ENCODE measurements at regions not wholly inside any gene's neighbourhood (a gene's known extent, or its start where the extent isn't known, plus 50 kb on each side); places are given as distances from the start of the nearest gene placed in this dataset.

- H3K9ac ChIP-seq (ENCODE audit: low read length), result no peak overlapping the region
- H3K4me3 ChIP-seq (ENCODE audit: low read length), result no peak overlapping the region
- no peaks in the 10 kb centered on the region for H3K4me1 ChIP-seq (ENCODE audit: control insufficient read depth, insufficient read depth, low read length)
- H3K27ac ChIP-seq (ENCODE audit: low read depth, low read length), result no peak overlapping the region
- H3K36me3 ChIP-seq (ENCODE audit: control insufficient read depth, insufficient read depth, low read length), result no peaks in the 10 kb centered on the region
- no peaks in the 10 kb centered on the region for H3K27me3 ChIP-seq (ENCODE audit: control insufficient read depth, insufficient read depth, low read length)
Observed at GRCh38 chr9:107193251-107193650, 89.8 kb upstream of the RAD23B start.

- Histone ChIP-seq H3K36me3 (ENCODE audit: control insufficient read depth, insufficient read depth, low read length) (no peaks in the 10 kb centered on the region), H3K27me3 (ENCODE audit: control insufficient read depth, insufficient read depth, low read length) (no peaks in the 10 kb centered on the region), H3K9ac (ENCODE audit: low read length) (no peak overlapping the region), H3K27ac (ENCODE audit: low read depth, low read length) (no peak overlapping the region), H3K4me3 (ENCODE audit: low read length) (no peak overlapping the region), H3K4me1 (ENCODE audit: control insufficient read depth, insufficient read depth, low read length) (no peaks in the 10 kb centered on the region)
Observed at GRCh38 chr9:107198718-107199117, 84.4 kb upstream of the RAD23B start.

- Histone ChIP-seq H3K4me3 (ENCODE audit: low read length) (no peak overlapping the region), H3K9ac (ENCODE audit: low read length) (no peak overlapping the region), H3K36me3 (ENCODE audit: control insufficient read depth, insufficient read depth, low read length) (no peaks in the 10 kb centered on the region), H3K27ac (ENCODE audit: low read depth, low read length) (no peak overlapping the region), H3K4me1 (ENCODE audit: control insufficient read depth, insufficient read depth, low read length) (no peaks in the 10 kb centered on the region), H3K27me3 (ENCODE audit: control insufficient read depth, insufficient read depth, low read length) (no peaks in the 10 kb centered on the region)
Observed at GRCh38 chr9:107208121-107208520, 75.0 kb upstream of the RAD23B start.

- H3K9ac ChIP-seq (ENCODE audit: low read length), result no peak overlapping the region
- no peaks in the 10 kb centered on the region for H3K4me1 ChIP-seq (ENCODE audit: control insufficient read depth, insufficient read depth, low read length)
- H3K27ac ChIP-seq (ENCODE audit: low read depth, low read length), result no peak overlapping the region
- no peaks in the 10 kb centered on the region for H3K36me3 ChIP-seq (ENCODE audit: control insufficient read depth, insufficient read depth, low read length)
- H3K4me3 ChIP-seq (ENCODE audit: low read length), result no peak overlapping the region
- no peaks in the 10 kb centered on the region for H3K27me3 ChIP-seq (ENCODE audit: control insufficient read depth, insufficient read depth, low read length)
Observed at GRCh38 chr9:107210775-107211174, 72.3 kb upstream of the RAD23B start.

GRCh38 chr9:107211284-107211923, 71.7 kb upstream of the RAD23B start:
- Histone ChIP-seq H3K4me1 (ENCODE audit: control insufficient read depth, insufficient read depth, low read length) (no peaks in the 10 kb centered on the region), H3K27ac (ENCODE audit: low read depth, low read length) (no peak overlapping the region), H3K4me3 (ENCODE audit: low read length) (no peak overlapping the region)

GRCh38 chr9:107212613-107213012, 70.5 kb upstream of the RAD23B start:
- no peaks in the 10 kb centered on the region for H3K36me3 ChIP-seq (ENCODE audit: control insufficient read depth, insufficient read depth, low read length)
- no peak overlapping the region for H3K27ac ChIP-seq (ENCODE audit: low read depth, low read length)
- no peak overlapping the region for H3K4me3 ChIP-seq (ENCODE audit: low read length)
- H3K27me3 ChIP-seq (ENCODE audit: control insufficient read depth, insufficient read depth, low read length), result no peaks in the 10 kb centered on the region
- H3K9ac ChIP-seq (ENCODE audit: low read length), result no peak overlapping the region
- H3K4me1 ChIP-seq (ENCODE audit: control insufficient read depth, insufficient read depth, low read length), result no peaks in the 10 kb centered on the region

More at GRCh38 chr9:107211284-107211923, 71.7 kb upstream of the RAD23B start:
- Histone ChIP-seq H3K36me3 (ENCODE audit: control insufficient read depth, insufficient read depth, low read length) (no peaks in the 10 kb centered on the region), H3K27me3 (ENCODE audit: control insufficient read depth, insufficient read depth, low read length) (no peaks in the 10 kb centered on the region), H3K9ac (ENCODE audit: low read length) (no peak overlapping the region)

- no peaks in the 10 kb centered on the region for H3K27me3 ChIP-seq (ENCODE audit: control insufficient read depth, insufficient read depth, low read length)
- no peak overlapping the region for H3K4me3 ChIP-seq (ENCODE audit: low read length)
- H3K27ac ChIP-seq (ENCODE audit: low read depth, low read length), result no peak overlapping the region
- no peak overlapping the region for H3K9ac ChIP-seq (ENCODE audit: low read length)
- no peaks in the 10 kb centered on the region for H3K4me1 ChIP-seq (ENCODE audit: control insufficient read depth, insufficient read depth, low read length)
- H3K36me3 ChIP-seq (ENCODE audit: control insufficient read depth, insufficient read depth, low read length), result no peaks in the 10 kb centered on the region
Observed at GRCh38 chr9:107213080-107213479, 70.0 kb upstream of the RAD23B start.

- Histone ChIP-seq H3K4me1 (ENCODE audit: control insufficient read depth, insufficient read depth, low read length) (no peaks in the 10 kb centered on the region), H3K9ac (ENCODE audit: low read length) (no peak overlapping the region), H3K27me3 (ENCODE audit: control insufficient read depth, insufficient read depth, low read length) (no peaks in the 10 kb centered on the region), H3K27ac (ENCODE audit: low read depth, low read length) (no peak overlapping the region), H3K36me3 (ENCODE audit: control insufficient read depth, insufficient read depth, low read length) (no peaks in the 10 kb centered on the region), H3K4me3 (ENCODE audit: low read length) (no peak overlapping the region)
Observed at GRCh38 chr9:107213561-107214028, 69.5 kb upstream of the RAD23B start.

GRCh38 chr9:107214381-107214780, 68.7 kb upstream of the RAD23B start:
- Histone ChIP-seq H3K27me3 (ENCODE audit: control insufficient read depth, insufficient read depth, low read length) (no peaks in the 10 kb centered on the region), H3K36me3 (ENCODE audit: control insufficient read depth, insufficient read depth, low read length) (no peaks in the 10 kb centered on the region), H3K4me3 (ENCODE audit: low read length) (no peak overlapping the region), H3K27ac (ENCODE audit: low read depth, low read length) (no peak overlapping the region), H3K4me1 (ENCODE audit: control insufficient read depth, insufficient read depth, low read length) (no peaks in the 10 kb centered on the region), H3K9ac (ENCODE audit: low read length) (no peak overlapping the region)

GRCh38 chr9:107214915-107215314, 68.2 kb upstream of the RAD23B start:
- no peaks in the 10 kb centered on the region for H3K27me3 ChIP-seq (ENCODE audit: control insufficient read depth, insufficient read depth, low read length)
- no peak overlapping the region for H3K9ac ChIP-seq (ENCODE audit: low read length)
- H3K36me3 ChIP-seq (ENCODE audit: control insufficient read depth, insufficient read depth, low read length), result no peaks in the 10 kb centered on the region
- no peaks in the 10 kb centered on the region for H3K4me1 ChIP-seq (ENCODE audit: control insufficient read depth, insufficient read depth, low read length)
- no peak overlapping the region for H3K4me3 ChIP-seq (ENCODE audit: low read length)
- no peak overlapping the region for H3K27ac ChIP-seq (ENCODE audit: low read depth, low read length)

- H3K27ac ChIP-seq (ENCODE audit: low read depth, low read length), result no peak overlapping the region
- no peak overlapping the region for H3K9ac ChIP-seq (ENCODE audit: low read length)
- H3K36me3 ChIP-seq (ENCODE audit: control insufficient read depth, insufficient read depth, low read length), result no peaks in the 10 kb centered on the region
- H3K4me1 ChIP-seq (ENCODE audit: control insufficient read depth, insufficient read depth, low read length), result no peaks in the 10 kb centered on the region
- no peak overlapping the region for H3K4me3 ChIP-seq (ENCODE audit: low read length)
- no peaks in the 10 kb centered on the region for H3K27me3 ChIP-seq (ENCODE audit: control insufficient read depth, insufficient read depth, low read length)
Observed at GRCh38 chr9:107215381-107215780, 67.7 kb upstream of the RAD23B start.

- no peaks in the 10 kb centered on the region for H3K27me3 ChIP-seq (ENCODE audit: control insufficient read depth, insufficient read depth, low read length)
- no peak overlapping the region for H3K27ac ChIP-seq (ENCODE audit: low read depth, low read length)
- H3K4me3 ChIP-seq (ENCODE audit: low read length), result no peak overlapping the region
- no peaks in the 10 kb centered on the region for H3K4me1 ChIP-seq (ENCODE audit: control insufficient read depth, insufficient read depth, low read length)
- no peak overlapping the region for H3K9ac ChIP-seq (ENCODE audit: low read length)
- no peaks in the 10 kb centered on the region for H3K36me3 ChIP-seq (ENCODE audit: control insufficient read depth, insufficient read depth, low read length)
Observed at GRCh38 chr9:107216329-107216728, 66.8 kb upstream of the RAD23B start.

GRCh38 chr9:107218829-107219485, 64.1 kb upstream of the RAD23B start:
- no peak overlapping the region for H3K9ac ChIP-seq (ENCODE audit: low read length)
- no peak overlapping the region for H3K4me3 ChIP-seq (ENCODE audit: low read length)
- no peaks in the 10 kb centered on the region for H3K36me3 ChIP-seq (ENCODE audit: control insufficient read depth, insufficient read depth, low read length)
- no peak overlapping the region for H3K27ac ChIP-seq (ENCODE audit: low read depth, low read length)
- H3K27me3 ChIP-seq (ENCODE audit: control insufficient read depth, insufficient read depth, low read length), result no peaks in the 10 kb centered on the region
- H3K4me1 ChIP-seq (ENCODE audit: control insufficient read depth, insufficient read depth, low read length), result no peaks in the 10 kb centered on the region
